ENCODE measurements at regions not wholly inside any gene's neighbourhood (a gene's known extent, or its start where the extent isn't known, plus 50 kb on each side); places are given as distances from the start of the nearest gene placed in this dataset.

DNA sequence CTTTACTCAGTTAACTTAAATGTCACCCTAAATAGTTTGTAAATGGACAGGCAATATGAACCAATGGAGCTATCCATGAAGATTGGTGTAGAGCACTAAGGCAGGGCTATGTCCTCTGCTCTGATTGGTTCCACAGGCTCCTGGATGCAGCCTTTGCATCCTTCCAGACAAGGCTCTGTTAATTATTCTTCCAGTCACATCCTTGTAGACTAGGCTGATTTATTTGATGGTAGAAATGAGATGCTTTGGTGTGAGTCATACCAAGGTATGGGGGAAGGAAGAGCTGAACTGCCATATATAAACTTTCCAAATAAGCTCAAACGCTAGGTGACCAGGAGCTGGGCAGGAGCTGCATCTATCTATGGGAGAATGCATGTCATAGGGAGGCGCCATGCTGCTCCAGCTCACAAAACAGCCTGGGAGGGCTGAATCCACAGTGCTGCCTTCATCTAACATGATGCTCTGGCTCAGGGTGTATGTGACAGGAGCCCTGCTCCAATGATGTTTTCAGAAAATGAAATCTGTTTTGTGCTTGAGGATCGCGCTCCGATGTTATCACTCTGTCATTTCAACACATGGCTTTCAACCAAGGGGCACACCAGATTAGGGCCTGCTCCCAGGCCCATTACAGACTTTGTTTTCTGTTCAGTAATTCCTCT is 818.0 kb upstream of the ZNF608 start:
- WGBS (ENCODE audit: missing lambda C conversion rate), result 76% methylated on average over 5 of the region's 5 CpGs
- TF ChIP-seq, protein P1, sequence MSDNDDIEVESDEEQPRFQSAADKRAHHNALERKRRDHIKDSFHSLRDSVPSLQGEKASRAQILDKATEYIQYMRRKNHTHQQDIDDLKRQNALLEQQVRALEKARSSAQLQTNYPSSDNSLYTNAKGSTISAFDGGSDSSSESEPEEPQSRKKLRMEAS (IDR thresholded peaks at IDR 0.05), result no peak
- TF ChIP-seq, protein P2, sequence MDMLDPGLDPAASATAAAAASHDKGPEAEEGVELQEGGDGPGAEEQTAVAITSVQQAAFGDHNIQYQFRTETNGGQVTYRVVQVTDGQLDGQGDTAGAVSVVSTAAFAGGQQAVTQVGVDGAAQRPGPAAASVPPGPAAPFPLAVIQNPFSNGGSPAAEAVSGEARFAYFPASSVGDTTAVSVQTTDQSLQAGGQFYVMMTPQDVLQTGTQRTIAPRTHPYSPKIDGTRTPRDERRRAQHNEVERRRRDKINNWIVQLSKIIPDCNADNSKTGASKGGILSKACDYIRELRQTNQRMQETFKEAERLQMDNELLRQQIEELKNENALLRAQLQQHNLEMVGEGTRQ (IDR thresholded peaks at IDR 0.05), result no peak
- TF ChIP-seq GATA3 (IDR thresholded peaks at IDR 0.05; ENCODE audit: borderline replicate concordance) (no peak), HEYL (CRISPR knock-in tag; IDR thresholded peaks at IDR 0.05) (no peak), MAZ (IDR thresholded peaks at IDR 0.05; ENCODE audit: borderline replicate concordance, low read depth, low read length) (no peak), EHMT2 (IDR thresholded peaks at IDR 0.05; ENCODE audit: low read depth) (no peak)
- TF ChIP-seq, protein P3, sequence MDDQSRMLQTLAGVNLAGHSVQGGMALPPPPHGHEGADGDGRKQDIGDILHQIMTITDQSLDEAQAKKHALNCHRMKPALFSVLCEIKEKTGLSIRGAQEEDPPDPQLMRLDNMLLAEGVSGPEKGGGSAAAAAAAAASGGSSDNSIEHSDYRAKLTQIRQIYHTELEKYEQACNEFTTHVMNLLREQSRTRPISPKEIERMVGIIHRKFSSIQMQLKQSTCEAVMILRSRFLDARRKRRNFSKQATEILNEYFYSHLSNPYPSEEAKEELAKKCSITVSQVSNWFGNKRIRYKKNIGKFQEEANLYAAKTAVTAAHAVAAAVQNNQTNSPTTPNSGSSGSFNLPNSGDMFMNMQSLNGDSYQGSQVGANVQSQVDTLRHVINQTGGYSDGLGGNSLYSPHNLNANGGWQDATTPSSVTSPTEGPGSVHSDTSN (IDR thresholded peaks at IDR 0.05), result no peak
- Histone ChIP-seq H3K4me3 (no peak overlapping the region), H3K27ac (no peak overlapping the region), H3K4me2 (no peak overlapping the region), H3K9me3 (no peaks in the 10 kb centered on the region), H3K4me1 (peaks cover 6% of the 10 kb centered on the region; the same call in 1 of the 3 replicates)
- CTCF ChIA-PET, result interaction anchor here (1.2 to 1.7 kb wide), 2 partner anchors 14 to 151 kb away, joined by 3 read pairs; no protein-coding TSS in a partner anchor
- no peak for DNase-seq (ENCODE audit: low read depth in 1 of 2, low spot score in 1 of 2)
- no peak for ATAC-seq
- POLR2A ChIA-PET, result no interaction called here
- no peak for FAIRE-seq

DNA sequence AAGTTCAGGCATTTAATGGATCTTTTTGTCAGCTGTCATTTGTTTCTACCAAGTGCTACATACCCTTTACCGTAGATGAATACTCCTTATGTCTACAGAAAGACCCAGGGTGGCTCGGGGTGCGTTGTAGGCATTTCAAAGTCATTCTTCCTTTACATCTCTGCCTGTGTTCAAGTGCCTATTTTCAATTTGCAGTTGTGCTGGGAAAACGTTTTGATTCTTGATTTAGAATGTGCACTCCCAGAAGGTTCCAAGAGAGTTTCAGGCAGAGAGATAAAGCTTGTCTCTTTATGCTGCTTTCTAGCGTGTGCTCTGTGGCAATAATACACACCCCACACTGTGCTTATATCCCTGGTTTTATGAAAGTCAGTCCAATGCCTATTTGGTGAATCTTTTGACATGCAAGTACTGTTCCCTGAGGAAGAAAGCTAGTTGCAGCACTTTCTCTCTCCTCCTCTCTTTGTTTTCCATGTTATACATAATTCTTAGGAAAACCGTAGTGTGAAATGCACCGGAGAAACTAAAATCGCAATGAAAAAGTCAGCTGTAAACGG is 828.1 kb upstream of the ZNF608 start:
- FAIRE-seq (no peak), DNase-seq (ENCODE audit: low read depth in 1 of 2, low spot score in 1 of 2) (no peak), ATAC-seq (no peak)
- H3K9me3 ChIP-seq, result no peaks in the 10 kb centered on the region
- H3K4me2 ChIP-seq, result no peak overlapping the region
- WGBS (ENCODE audit: missing lambda C conversion rate), result 56% methylated on average over 9 of the region's 9 CpGs
- ChIA-PET CTCF (no interaction called here), POLR2A (no interaction called here)
- no peak overlapping the region for H3K27ac ChIP-seq
- H3K4me1 ChIP-seq, result no peaks in the 10 kb centered on the region
- H3K4me3 ChIP-seq, result no peak overlapping the region
- no peak for TF ChIP-seq GATA3 (IDR thresholded peaks at IDR 0.05; ENCODE audit: borderline replicate concordance)
- TF ChIP-seq, protein P4, sequence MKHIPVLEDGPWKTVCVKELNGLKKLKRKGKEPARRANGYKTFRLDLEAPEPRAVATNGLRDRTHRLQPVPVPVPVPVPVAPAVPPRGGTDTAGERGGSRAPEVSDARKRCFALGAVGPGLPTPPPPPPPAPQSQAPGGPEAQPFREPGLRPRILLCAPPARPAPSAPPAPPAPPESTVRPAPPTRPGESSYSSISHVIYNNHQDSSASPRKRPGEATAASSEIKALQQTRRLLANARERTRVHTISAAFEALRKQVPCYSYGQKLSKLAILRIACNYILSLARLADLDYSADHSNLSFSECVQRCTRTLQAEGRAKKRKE (CRISPR knock-in tag; IDR thresholded peaks at IDR 0.05; ENCODE audit: low read depth), result no peak
- no peak for TF ChIP-seq CBX8 (IDR thresholded peaks at IDR 0.05)
- no peak for TF ChIP-seq BHLHE40 (IDR thresholded peaks at IDR 0.05; ENCODE audit: low read depth, low read length)
- TF ChIP-seq, protein P5, sequence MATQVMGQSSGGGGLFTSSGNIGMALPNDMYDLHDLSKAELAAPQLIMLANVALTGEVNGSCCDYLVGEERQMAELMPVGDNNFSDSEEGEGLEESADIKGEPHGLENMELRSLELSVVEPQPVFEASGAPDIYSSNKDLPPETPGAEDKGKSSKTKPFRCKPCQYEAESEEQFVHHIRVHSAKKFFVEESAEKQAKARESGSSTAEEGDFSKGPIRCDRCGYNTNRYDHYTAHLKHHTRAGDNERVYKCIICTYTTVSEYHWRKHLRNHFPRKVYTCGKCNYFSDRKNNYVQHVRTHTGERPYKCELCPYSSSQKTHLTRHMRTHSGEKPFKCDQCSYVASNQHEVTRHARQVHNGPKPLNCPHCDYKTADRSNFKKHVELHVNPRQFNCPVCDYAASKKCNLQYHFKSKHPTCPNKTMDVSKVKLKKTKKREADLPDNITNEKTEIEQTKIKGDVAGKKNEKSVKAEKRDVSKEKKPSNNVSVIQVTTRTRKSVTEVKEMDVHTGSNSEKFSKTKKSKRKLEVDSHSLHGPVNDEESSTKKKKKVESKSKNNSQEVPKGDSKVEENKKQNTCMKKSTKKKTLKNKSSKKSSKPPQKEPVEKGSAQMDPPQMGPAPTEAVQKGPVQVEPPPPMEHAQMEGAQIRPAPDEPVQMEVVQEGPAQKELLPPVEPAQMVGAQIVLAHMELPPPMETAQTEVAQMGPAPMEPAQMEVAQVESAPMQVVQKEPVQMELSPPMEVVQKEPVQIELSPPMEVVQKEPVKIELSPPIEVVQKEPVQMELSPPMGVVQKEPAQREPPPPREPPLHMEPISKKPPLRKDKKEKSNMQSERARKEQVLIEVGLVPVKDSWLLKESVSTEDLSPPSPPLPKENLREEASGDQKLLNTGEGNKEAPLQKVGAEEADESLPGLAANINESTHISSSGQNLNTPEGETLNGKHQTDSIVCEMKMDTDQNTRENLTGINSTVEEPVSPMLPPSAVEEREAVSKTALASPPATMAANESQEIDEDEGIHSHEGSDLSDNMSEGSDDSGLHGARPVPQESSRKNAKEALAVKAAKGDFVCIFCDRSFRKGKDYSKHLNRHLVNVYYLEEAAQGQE (IDR thresholded peaks at IDR 0.05), result no peak
- TF ChIP-seq POLR2AphosphoS2 (conservative IDR thresholded peaks at IDR 0.05; ENCODE audit: low read length), result no peak
- TF ChIP-seq MAFK (IDR thresholded peaks at IDR 0.05; ENCODE audit: partially characterized antibody), result no peak
- no peak for TF ChIP-seq HOXB13 (CRISPR knock-in tag; IDR thresholded peaks at IDR 0.05; ENCODE audit: low read depth)
- no peak for TF ChIP-seq MYC (IDR thresholded peaks at IDR 0.05; ENCODE audit: borderline replicate concordance, low read length)
- TF ChIP-seq FOSB (CRISPR knock-in tag; IDR thresholded peaks at IDR 0.05), result no peak
- TF ChIP-seq HDAC2 (IDR thresholded peaks at IDR 0.05), result no peak
- no peak for TF ChIP-seq HOXA7 (CRISPR knock-in tag; IDR thresholded peaks at IDR 0.05)
- TF ChIP-seq, protein P2 (IDR thresholded peaks at IDR 0.05), result no peak
- TF ChIP-seq CHD2 (IDR thresholded peaks at IDR 0.05; ENCODE audit: low read length, partially characterized antibody), result no peak
- TF ChIP-seq CEBPB (IDR thresholded peaks at IDR 0.05), result no peak
- no peak for TF ChIP-seq RAD21 (conservative IDR thresholded peaks at IDR 0.05 in 1 of 2, IDR thresholded peaks at IDR 0.05 in 1 of 2)
- no peak for TF ChIP-seq RNF2 (IDR thresholded peaks at IDR 0.05; ENCODE audit: borderline replicate concordance, low read depth)
- no peak for TF ChIP-seq FOSL2 (IDR thresholded peaks at IDR 0.05)
- no peak for TF ChIP-seq FOSL2 (CRISPR knock-in tag; IDR thresholded peaks at IDR 0.05)
- TF ChIP-seq, protein P6, sequence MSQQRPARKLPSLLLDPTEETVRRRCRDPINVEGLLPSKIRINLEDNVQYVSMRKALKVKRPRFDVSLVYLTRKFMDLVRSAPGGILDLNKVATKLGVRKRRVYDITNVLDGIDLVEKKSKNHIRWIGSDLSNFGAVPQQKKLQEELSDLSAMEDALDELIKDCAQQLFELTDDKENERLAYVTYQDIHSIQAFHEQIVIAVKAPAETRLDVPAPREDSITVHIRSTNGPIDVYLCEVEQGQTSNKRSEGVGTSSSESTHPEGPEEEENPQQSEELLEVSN (IDR thresholded peaks at IDR 0.05; ENCODE audit: borderline replicate concordance, low read depth), result no peak
- TF ChIP-seq TFCP2L1 (CRISPR knock-in tag; IDR thresholded peaks at IDR 0.05), result no peak
